ENCODE measurements at regions not wholly inside any gene's neighbourhood (a gene's known extent, or its start where the extent isn't known, plus 50 kb on each side); places are given as distances from the start of the nearest gene placed in this dataset.

- no peak overlapping the region for H3K9ac ChIP-seq (ENCODE audit: insufficient read depth in 1 of 2, low read depth in 2 of 2, low read length in 2 of 2)
- CTCF ChIA-PET (ENCODE audit: low intra/inter-chr PET ratio): no interaction called here
These were observed 148.4 kb upstream of the GBE1 start for GRCh38 chr3:81909796-81910195.

More at GRCh38 chr3:81909796-81910195, 148.4 kb upstream of the GBE1 start:
- BruUV-seq (replicated peaks): no TSS peak
- Histone ChIP-seq H3K27ac (ENCODE audit: extremely low read depth, low read depth, low read length) (no peak overlapping the region), H3K9me3 (replicated peaks; ENCODE audit: control insufficient read depth, insufficient read depth, low read depth, low read length) (no peaks in the 10 kb centered on the region), H2AFZ (ENCODE audit: low read depth, low read length) (no peak overlapping the region), H3K4me2 (ENCODE audit: insufficient read depth, low read length) (no peak overlapping the region), H3K4me3 (no peak overlapping the region), H3K9me1 (ENCODE audit: control insufficient read depth, insufficient read depth, low read length) (no peaks in the 10 kb centered on the region), H4K20me1 (replicated peaks; ENCODE audit: control insufficient read depth, insufficient read depth, low read length) (no peaks in the 10 kb centered on the region), H3K27me3 (ENCODE audit: control insufficient read depth in 2 of 2, insufficient read depth in 2 of 2, low read length in 2 of 2) (no peaks in the 10 kb centered on the region), H3K79me2 (ENCODE audit: control insufficient read depth, insufficient read depth, low read length) (no peaks in the 10 kb centered on the region), H3K4me1 (replicated peaks in 1 of 2; ENCODE audit: control insufficient read depth in 2 of 2, insufficient read depth in 2 of 2, low read length in 2 of 2) (no peaks in the 10 kb centered on the region), H3K36me3 (ENCODE audit: control insufficient read depth, insufficient read depth, low read length) (no peaks in the 10 kb centered on the region)
- ATAC-seq: no peak
- intact Hi-C loops (cut with micrococcal nuclease): no loop called here
- no peak for DNase-seq (ENCODE audit: extremely low read depth in 1 of 4, low spot score in 3 of 4)
- in situ Hi-C loops (cut with MboI): no loop called here
- TF ChIP-seq ARID4B (CRISPR knock-in tag; IDR thresholded peaks at IDR 0.05) (no peak), DIDO1 (tag; IDR thresholded peaks at IDR 0.05; ENCODE audit: low read depth) (no peak), E2F5 (CRISPR knock-in tag; IDR thresholded peaks at IDR 0.05) (no peak), POLR2G (IDR thresholded peaks at IDR 0.05; ENCODE audit: low read depth, low read length) (no peak), ZNF583 (CRISPR knock-in tag; IDR thresholded peaks at IDR 0.05) (no peak), FOXJ2 (tag; IDR thresholded peaks at IDR 0.05) (no peak), ZNF695 (CRISPR knock-in tag; IDR thresholded peaks at IDR 0.05) (no peak)
- FAIRE-seq: no peak
- WGBS (ENCODE audit: insufficient coverage, low coverage, missing lambda C conversion rate): 0% methylated on average over 3 of the region's 3 CpGs
- POLR2A ChIA-PET: interaction anchor here (0.6 kb wide), 1 partner anchor 822 kb away, joined by 3 read pairs; no protein-coding TSS in a partner anchor
